Activated T-cell treated with anti-CD3 and anti-CD28 coated beads for 1 hour (primary cell): ENCODE measurements at regions not wholly inside any gene's neighbourhood (a gene's known extent, or its start where the extent isn't known, plus 50 kb on each side); places are given as distances from the start of the nearest gene placed in this dataset.
"Not testable (repeated sequence)": the region's sequence is repeated elsewhere in the genome, so short reads cannot be mapped to it uniquely, and the experiment has no call there.

Experiments
- DNase-seq: peaks from one replicate; pipeline ENCODE4 v3.0.0-alpha.2; 2020; ENCODE audit warnings: low read depth

GRCh38 chr14:98916036-98916435 lies 356.0 kb downstream of the BCL11B start:
- DNase-seq = no peak

- DNase-seq = no peak
Observed at GRCh38 chr14:98916476-98916875, 355.5 kb downstream of the BCL11B start.

- DNase-seq = no peak
Observed at GRCh38 chr14:98919434-98919833, 352.6 kb downstream of the BCL11B start.

GRCh38 chr14:98921306-98921705 lies 350.7 kb downstream of the BCL11B start:
- not testable (repeated sequence) for DNase-seq

GRCh38 chr14:98923596-98923995 lies 348.4 kb downstream of the BCL11B start:
- no peak for DNase-seq

- DNase-seq = no peak
Observed at GRCh38 chr14:98924046-98924445, 348.0 kb downstream of the BCL11B start.

- DNase-seq = no peak
Observed at GRCh38 chr14:98925354-98926040, 346.5 kb downstream of the BCL11B start.

- DNase-seq = peak; percentile 17
Observed at GRCh38 chr14:98926146-98926545, 345.9 kb downstream of the BCL11B start.

GRCh38 chr14:98926801-98927200 lies 345.2 kb downstream of the BCL11B start:
- no peak for DNase-seq

- DNase-seq = no peak
Observed at GRCh38 chr14:98927986-98928385, 344.0 kb downstream of the BCL11B start.

GRCh38 chr14:98928418-98928817 lies 343.6 kb downstream of the BCL11B start:
- no peak for DNase-seq

- no peak for DNase-seq
Observed at GRCh38 chr14:98931126-98931525, 340.9 kb downstream of the BCL11B start.

- DNase-seq = peak; percentile 50
Observed at GRCh38 chr14:98931911-98932310, 340.1 kb downstream of the BCL11B start.

GRCh38 chr14:98932431-98933325 lies 339.3 kb downstream of the BCL11B start:
- no peak for DNase-seq

- DNase-seq = not testable (repeated sequence)
Observed at GRCh38 chr14:98934569-98934968, 337.4 kb downstream of the BCL11B start.

- DNase-seq = no peak
Observed at GRCh38 chr14:98935921-98936320, 336.1 kb downstream of the BCL11B start.

- no peak for DNase-seq
Observed at GRCh38 chr14:98937021-98937420, 335.0 kb downstream of the BCL11B start.

GRCh38 chr14:98937712-98938505 lies 334.1 kb downstream of the BCL11B start:
- no peak for DNase-seq

GRCh38 chr14:98940693-98941437 lies 331.1 kb downstream of the BCL11B start:
- DNase-seq = no peak

GRCh38 chr14:98941481-98941880 lies 330.5 kb downstream of the BCL11B start:
- DNase-seq = no peak

- no peak for DNase-seq
Observed at GRCh38 chr14:98943907-98944306, 328.1 kb downstream of the BCL11B start.

- no peak for DNase-seq
Observed at GRCh38 chr14:98944989-98945388, 327.0 kb downstream of the BCL11B start.
